OCI-LY7 (cell line): ENCODE measurements at regions not wholly inside any gene's neighbourhood (a gene's known extent, or its start where the extent isn't known, plus 50 kb on each side); places are given as distances from the start of the nearest gene placed in this dataset.

Experiments used
- CTCF ChIP-seq: fragments of 200-600 bp; sonication (generic); conservative IDR thresholded peaks from 2 replicates; pipeline ENCODE4 v1.5.1; 2014; ENCODE audit warnings: mild to moderate bottlenecking, antibody characterized with exemption, low read length, moderate library complexity, mixed read lengths
- EZH2phosphoT487 ChIP-seq: fragments of 200-600 bp; sonication (generic); IDR thresholded peaks from 2 replicates; pipeline ENCODE4 v1.6.1; 2018; ENCODE audit warnings: low read depth, borderline replicate concordance, mild to moderate bottlenecking, mixed run types, antibody characterized with exemption, low read length, moderate library complexity, mixed read lengths

GRCh38 chr9:108742191-108742590, 113.6 kb downstream of the ACTL7B start:
- TF ChIP-seq CTCF, result no peak
- no peak for TF ChIP-seq EZH2phosphoT487
